NCI-H2171 (cell line): ENCODE measurements at regions not wholly inside any gene's neighbourhood (a gene's known extent, or its start where the extent isn't known, plus 50 kb on each side); places are given as distances from the start of the nearest gene placed in this dataset.
"Not testable (repeated sequence)": the region's sequence is repeated elsewhere in the genome, so short reads cannot be mapped to it uniquely, and the experiment has no call there.

Experiments
- DNase-seq: peaks from one replicate; lab custom pipeline; 2025; lab: John Stamatoyannopoulos, UW

- no peak for DNase-seq
These were observed 225.0 kb upstream of the ZNF217 start for GRCh38 chr20:53818457-53819177.

GRCh38 chr20:53817513-53817912 lies 223.9 kb upstream of the ZNF217 start:
- not testable (repeated sequence) for DNase-seq

GRCh38 chr20:53816872-53817398 lies 223.3 kb upstream of the ZNF217 start:
- DNase-seq = no peak

GRCh38 chr20:53815509-53815908 lies 221.9 kb upstream of the ZNF217 start:
- no peak for DNase-seq

GRCh38 chr20:53814060-53814459 lies 220.4 kb upstream of the ZNF217 start:
- DNase-seq = no peak

- no peak for DNase-seq
These were observed 220.0 kb upstream of the ZNF217 start for GRCh38 chr20:53813636-53814035.

- no peak for DNase-seq
These were observed 217.9 kb upstream of the ZNF217 start for GRCh38 chr20:53811577-53811976.

GRCh38 chr20:53810661-53811355 lies 217.2 kb upstream of the ZNF217 start:
- DNase-seq = no peak

GRCh38 chr20:53809728-53810365 lies 216.2 kb upstream of the ZNF217 start:
- DNase-seq = no peak

- DNase-seq = peak; percentile 45
These were observed 215.6 kb upstream of the ZNF217 start for GRCh38 chr20:53809217-53809616.

- DNase-seq = no peak
These were observed 215.1 kb upstream of the ZNF217 start for GRCh38 chr20:53808733-53809132.

- DNase-seq = not testable (repeated sequence)
These were observed 214.7 kb upstream of the ZNF217 start for GRCh38 chr20:53808302-53808701.

GRCh38 chr20:53806683-53807401 lies 213.2 kb upstream of the ZNF217 start:
- no peak for DNase-seq

GRCh38 chr20:53805895-53806384 lies 212.3 kb upstream of the ZNF217 start:
- DNase-seq = no peak

- no peak for DNase-seq
These were observed 211.6 kb upstream of the ZNF217 start for GRCh38 chr20:53804920-53805894.

- not testable (repeated sequence) for DNase-seq
These were observed 210.7 kb upstream of the ZNF217 start for GRCh38 chr20:53804308-53804707.

GRCh38 chr20:53803492-53804155 lies 210.0 kb upstream of the ZNF217 start:
- DNase-seq = no peak

- no peak for DNase-seq
These were observed 208.2 kb upstream of the ZNF217 start for GRCh38 chr20:53801609-53802370.

GRCh38 chr20:53800883-53801604 lies 207.4 kb upstream of the ZNF217 start:
- DNase-seq = no peak
